DMS153 (cell line): ENCODE measurements at regions not wholly inside any gene's neighbourhood (a gene's known extent, or its start where the extent isn't known, plus 50 kb on each side); places are given as distances from the start of the nearest gene placed in this dataset.
"Not testable (repeated sequence)": the region's sequence is repeated elsewhere in the genome, so short reads cannot be mapped to it uniquely, and the experiment has no call there.

Experiments
- DNase-seq: peaks from one replicate; lab custom pipeline; 2025; lab: John Stamatoyannopoulos, UW

- DNase-seq, result no peak
These were observed 938.1 kb downstream of the FAM133A start for GRCh38 chrX:94612140-94612539.

- DNase-seq, result no peak
These were observed 959.2 kb downstream of the FAM133A start for GRCh38 chrX:94633237-94633636.

DNA sequence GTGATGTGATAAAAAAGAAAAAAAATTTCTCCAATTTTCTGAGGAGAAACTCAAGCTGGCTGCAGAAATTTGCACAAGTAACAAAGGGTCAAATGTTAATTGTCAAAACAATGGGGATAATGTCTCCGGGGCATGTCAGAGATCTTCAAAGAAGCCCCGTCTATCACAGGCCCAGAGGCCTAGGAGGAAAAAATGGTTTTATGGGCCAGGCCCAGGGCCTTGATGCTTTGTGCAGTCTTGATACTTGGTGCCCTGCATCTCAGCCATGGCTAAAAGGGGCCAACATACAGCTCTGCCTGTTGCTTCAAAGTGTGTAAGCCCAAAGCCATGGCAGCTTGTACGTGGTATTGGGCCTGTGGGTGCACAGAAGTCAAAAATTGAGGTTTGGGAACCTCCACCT, 961.0 kb downstream of the FAM133A start:
- DNase-seq, result no peak

DNA sequence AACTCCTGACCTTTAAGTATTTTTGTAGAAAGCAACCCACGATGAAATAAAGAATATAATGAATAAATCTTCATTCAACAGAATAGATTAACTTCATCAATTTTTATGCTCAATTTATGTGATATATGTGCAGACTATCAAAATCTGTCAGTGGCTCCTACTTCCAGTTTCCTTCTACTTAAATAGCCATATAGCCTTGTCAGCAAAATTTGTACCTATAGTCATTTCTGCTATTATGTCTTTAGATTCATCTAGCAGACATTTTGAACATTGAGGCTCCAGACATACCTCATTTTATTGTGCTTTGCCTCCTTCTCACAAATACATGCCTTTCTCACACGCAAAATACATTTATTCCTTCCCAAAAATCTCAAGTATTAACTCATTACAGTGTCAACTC, 971.7 kb downstream of the FAM133A start:
- DNase-seq, result no peak

DNA sequence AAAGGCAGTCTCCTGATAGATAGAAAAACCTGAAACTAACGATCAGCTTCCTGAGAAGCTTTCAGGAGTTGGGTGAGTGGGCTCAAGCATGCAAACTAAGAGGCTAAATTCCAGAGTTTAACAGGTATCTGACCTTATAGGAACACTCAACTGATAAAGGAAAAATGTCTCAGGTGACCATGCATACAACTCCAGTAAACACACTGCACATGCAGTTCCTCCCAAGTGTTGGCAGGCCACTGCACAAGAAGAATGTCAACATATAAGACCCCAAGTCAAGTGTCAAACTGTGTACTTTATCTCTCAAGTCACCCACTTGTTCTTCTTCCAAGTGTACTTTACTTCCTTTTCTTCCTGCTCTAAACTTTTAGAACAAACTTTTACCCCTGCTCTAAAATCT, 981.2 kb downstream of the FAM133A start:
- DNase-seq, result no peak

GRCh38 chrX:94662689-94663088, 988.7 kb downstream of the FAM133A start:
- DNase-seq, result no peak

- no peak for DNase-seq
These were observed 1002.3 kb downstream of the FAM133A start for GRCh38 chrX:94676285-94676684.

DNA sequence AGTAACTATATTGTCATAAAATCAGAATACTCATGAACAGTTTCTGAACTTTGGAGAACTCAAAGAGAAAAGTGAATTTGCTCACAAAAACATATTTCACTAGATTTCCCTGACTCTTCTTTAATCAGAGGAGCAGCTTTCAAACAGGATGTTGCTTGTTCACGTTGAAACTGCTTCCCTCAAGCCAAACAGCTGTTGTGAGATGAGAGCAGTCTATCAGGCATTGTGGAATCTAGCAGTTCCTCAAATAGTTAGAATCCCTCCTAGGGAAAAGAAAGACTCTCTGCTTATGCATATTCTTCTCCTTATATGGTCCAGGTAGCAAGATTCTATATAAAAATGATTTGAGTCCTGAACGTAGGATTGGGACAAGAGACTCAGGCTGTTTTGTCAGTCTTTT, 1012.1 kb downstream of the FAM133A start:
- no peak for DNase-seq

- no peak for DNase-seq
These were observed 1021.9 kb downstream of the FAM133A start for GRCh38 chrX:94695910-94696309.

- DNase-seq, result not testable (repeated sequence)
These were observed 1030.6 kb downstream of the FAM133A start for GRCh38 chrX:94704348-94705256.

DNA sequence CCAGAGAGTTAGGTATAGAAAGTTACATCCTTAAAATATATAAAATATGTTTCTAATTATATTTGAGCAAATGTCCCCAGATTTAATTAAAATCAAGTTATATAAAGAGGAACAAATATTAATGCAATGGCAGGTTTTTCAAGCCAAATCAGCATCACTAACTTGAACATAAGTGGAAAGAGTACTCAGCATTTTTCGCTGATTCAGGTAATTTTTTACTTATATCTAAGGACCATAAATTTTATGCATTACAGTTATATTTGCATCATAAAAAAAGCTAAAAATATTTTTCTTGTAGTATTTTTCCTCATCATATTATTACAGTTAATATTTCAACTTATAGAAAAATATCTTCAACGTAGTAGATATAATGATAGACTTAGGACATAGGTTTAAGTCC, 1047.4 kb downstream of the FAM133A start:
- DNase-seq, result no peak

- DNase-seq, result no peak
These were observed 1048.6 kb downstream of the FAM133A start for GRCh38 chrX:94722578-94722977.

DNA sequence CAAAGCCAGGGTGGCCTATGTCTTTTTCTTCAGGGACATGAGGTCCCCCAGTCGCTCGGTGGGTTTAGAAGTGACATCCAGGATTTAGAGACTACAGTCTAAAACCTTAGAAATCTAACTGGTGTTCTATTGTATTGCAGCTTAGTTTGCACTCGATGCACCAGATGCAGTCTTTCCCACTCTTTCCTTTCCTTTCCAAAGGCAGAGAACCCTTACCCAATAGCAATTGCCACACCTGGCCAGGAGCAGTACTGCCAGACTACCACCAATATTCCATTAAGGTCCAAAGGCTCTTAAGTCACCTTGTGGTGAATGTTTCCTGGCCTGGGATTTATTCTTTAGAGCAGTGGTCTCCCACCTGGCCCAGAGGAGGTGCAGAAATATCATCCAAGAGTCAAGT, 1068.8 kb downstream of the FAM133A start:
- no peak for DNase-seq

DNA sequence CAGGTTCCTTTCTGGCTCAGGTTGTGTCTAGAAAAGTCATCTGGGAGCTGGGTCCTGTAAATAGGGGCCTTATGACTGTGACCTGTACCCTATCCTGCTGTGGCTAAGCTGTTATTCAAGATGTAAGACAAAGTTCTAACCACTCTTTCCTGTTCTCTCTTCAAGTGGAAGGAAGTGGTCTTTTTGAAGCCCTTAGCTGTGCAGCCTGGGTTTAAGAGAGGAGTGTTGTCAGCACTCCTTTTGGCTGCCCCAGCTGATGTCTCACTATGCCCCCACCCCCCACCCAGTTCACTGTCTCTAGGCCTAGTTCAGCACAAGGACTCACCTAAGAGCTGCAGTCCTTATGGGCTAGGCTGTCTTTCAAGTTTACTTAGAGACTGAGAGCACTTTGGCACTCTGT, 1069.5 kb downstream of the FAM133A start:
- DNase-seq, result no peak

DNA sequence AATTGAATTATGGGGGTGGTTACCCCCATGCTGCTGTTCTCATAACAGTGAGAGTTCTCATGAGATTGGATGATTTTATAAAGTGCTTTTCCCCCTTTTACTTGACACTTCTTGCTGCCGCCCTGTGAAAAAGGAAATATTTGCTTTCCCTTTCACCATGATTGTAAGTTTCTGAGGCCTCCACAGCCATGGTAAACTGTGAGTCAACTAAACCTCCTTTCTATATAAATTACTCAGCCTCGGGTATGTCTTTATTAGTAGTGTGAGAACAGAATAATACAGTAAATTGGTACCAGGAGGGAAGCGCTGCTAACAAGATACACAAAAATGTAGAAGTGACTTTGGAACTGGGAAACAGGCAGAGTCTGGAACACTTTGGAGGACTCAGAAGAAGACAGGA, 1070.8 kb downstream of the FAM133A start:
- DNase-seq, result no peak

GRCh38 chrX:94751611-94752010, 1077.6 kb downstream of the FAM133A start:
- no peak for DNase-seq

- no peak for DNase-seq
These were observed 1078.6 kb downstream of the FAM133A start for GRCh38 chrX:94752434-94753169.

DNA sequence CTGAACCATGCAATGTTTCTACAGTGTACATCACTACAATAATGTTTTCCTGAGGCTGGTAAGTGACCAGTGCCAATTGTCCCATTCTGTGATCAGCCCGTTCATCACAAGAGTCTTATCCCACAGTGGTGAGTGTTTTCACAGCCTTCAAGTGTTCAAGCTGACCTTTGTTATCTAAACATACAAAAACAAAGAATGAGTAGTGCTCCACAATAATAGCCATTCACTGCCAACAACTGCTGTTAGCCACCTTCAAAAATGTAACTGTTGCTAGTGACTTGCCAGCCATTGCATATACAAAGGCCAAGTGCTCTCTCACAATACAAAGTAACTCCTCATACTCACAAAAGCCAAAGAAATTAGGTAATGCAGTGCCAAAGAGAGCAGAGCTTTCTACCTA, 1084.1 kb downstream of the FAM133A start:
- no peak for DNase-seq

DNA sequence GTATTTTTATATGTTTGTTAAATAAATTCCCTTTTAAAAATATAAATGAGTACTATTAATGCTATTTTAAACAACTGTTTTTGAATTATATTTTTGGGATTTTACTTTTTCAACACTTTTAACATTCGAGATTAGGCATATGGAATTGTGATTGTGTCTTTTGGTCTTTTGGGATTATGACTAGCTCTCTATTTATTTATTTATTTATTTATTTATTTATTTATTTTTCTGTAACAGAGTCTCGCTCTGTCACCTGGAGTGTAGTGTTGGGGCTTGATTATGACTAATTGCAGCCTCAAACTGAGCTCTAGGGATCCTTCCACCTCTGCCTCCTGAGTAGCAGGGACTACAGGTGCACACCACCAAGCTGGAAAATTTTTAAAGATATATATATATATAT, 1101.6 kb downstream of the FAM133A start:
- DNase-seq, result no peak

DNA sequence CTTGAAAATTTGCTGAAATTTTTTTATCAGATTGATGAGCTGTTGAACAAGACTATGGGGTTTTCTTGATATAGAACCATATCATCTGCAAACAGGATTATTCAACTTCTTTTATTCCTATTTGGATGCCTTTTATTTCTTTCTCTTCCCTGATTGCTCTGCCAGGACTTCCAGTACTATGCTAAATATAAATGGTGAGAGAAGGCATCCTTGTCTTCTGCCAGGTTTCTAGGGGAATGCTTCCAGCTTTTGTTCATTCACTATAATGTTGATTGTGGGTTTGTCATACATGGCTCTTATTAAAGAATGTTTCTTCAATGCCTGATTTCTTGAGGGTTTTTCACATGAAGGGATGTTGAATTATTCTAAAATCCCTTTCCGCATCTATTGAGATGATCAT, 1139.5 kb downstream of the FAM133A start:
- DNase-seq, result no peak

DNA sequence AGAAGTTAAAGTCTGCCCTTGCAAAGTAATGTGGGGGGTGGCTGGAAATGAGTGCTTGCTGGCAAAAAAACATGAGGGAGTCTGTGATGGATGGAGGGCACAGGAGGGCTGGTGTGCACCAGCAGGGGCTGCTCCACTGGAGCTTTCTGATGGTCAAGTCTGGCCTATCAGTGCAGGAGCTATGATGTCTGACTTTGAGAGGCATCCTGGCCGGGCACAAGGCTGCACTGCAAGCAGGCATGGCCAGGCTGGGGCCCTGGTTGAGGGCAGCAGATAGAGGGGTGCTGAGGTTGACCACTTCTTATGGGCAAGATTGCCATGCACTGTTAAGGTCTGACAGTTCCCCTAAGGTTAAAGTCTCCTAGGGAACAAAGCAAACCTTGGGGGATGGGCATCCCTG, 1140.2 kb downstream of the FAM133A start:
- DNase-seq, result no peak

DNA sequence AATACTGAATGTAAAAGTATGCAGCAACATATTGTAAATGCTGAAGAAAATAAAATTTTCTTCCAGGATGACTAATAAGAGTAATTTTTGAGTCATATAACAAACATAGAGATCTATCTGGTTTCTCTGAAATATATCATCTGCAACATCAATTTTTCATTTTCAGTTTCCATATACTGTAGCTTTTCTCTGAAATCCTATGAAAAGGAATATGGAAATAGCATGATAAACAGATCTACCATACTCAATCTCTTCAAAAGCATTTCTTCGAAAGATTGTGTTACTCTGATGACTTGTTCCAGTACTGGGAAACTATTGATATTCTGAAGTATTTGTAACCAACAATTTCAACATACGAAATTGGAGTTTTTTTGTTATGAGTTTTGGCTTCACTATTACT, 1156.7 kb downstream of the FAM133A start:
- DNase-seq, result no peak

DNA sequence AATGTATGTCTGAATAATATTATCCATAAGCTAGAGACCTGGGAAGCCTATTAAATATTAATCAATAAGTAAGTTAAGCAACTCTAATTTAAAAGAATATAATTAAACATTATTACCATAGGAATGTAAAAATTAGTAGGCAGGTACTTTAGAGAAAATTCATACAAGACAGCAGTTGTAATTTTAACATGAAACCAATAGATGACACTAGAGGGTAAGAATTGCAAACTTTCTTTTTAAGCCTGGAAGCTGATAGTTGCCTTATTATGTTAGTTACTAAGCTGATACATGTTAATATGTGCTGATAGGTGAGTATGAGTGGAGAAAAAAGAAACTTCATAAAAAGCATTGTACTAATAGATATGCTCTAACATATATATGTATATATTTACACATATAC, 1157.4 kb downstream of the FAM133A start:
- peak; percentile 6 for DNase-seq
